Left cardiac atrium (tissue), 4 donors: ENCODE measurements at regions not wholly inside any gene's neighbourhood (a gene's known extent, or its start where the extent isn't known, plus 50 kb on each side); places are given as distances from the start of the nearest gene placed in this dataset.
"Not testable (repeated sequence)": the region's sequence is repeated elsewhere in the genome, so short reads cannot be mapped to it uniquely, and the experiment has no call there.

ENCODE experiments used
- ATAC-seq, 2 donors: fragments of 200-7000 bp; cut with Tn5 transposase; one replicate each; pipeline ENCODE4 v1.9.1; 2020; ENCODE audit warnings: mild to moderate bottlenecking in 2 of 2, moderate library complexity in 2 of 2
- DNase-seq: peaks from one replicate; pipeline ENCODE4 v3.0.0-alpha.2; 2020
- intact Hi-C, 2 donors: fragments of 100-400 bp; cut with DNase I; formaldehyde crosslinking; loops; one replicate each; pipeline versions ENCODE4 v1.14.1 to v1.15.1; 2022 to 2023
- donor health status: DM: no; HTN: yes; CAD: no.
- donor health status: DM: no; HTN: yes; CAD: no; lungs with severe emphysema.
- donor health status: DM: yes; HTN: yes; CAD: no.
- donor health status: Dilated cardiomyopathy.

DNA sequence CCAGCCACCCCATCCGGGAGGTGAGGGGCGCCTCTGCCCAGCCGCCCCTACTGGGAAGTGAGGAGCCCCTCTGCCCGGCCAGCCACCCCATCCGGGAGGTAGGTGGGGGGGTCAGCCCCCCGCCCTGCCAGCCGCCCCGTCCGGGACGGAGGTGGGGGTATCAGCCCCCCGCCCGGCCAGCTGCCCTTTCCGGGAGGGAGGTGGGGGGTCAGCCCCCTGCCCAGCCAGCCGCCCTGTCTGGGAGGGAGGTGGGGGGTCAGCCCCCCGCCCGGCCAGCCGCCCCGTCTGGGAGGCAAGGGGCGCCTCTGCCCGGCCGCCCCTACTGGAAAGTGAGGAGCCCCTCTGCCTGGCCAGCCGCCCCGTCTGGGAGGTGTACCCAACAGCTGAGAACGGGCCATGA, 299.4 kb upstream of the RORB start:
- intact Hi-C loops, ATAC-seq, DNase-seq: not testable (repeated sequence)

DNA sequence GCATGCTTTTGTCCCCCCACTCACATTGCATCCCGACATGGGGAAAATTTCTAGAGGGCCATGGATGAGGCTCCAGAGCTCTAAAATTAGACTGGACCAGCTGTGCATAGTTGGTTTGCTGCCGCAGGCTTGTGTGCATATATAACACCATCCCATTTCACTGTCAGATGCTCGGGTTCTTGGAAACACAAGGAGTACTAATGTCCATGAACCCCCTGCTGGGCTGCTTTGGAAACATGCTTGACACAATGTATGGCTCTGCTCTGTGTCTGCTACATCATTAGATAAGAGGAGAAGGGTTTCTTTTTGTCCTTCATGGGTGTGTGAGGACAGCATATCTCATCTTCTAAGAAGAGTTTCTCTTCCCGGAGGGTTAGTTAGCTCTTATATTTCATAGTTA, 292.1 kb upstream of the RORB start:
- DNase-seq (no peak), ATAC-seq (no peak)
- intact Hi-C loops, result no loop called here

DNA sequence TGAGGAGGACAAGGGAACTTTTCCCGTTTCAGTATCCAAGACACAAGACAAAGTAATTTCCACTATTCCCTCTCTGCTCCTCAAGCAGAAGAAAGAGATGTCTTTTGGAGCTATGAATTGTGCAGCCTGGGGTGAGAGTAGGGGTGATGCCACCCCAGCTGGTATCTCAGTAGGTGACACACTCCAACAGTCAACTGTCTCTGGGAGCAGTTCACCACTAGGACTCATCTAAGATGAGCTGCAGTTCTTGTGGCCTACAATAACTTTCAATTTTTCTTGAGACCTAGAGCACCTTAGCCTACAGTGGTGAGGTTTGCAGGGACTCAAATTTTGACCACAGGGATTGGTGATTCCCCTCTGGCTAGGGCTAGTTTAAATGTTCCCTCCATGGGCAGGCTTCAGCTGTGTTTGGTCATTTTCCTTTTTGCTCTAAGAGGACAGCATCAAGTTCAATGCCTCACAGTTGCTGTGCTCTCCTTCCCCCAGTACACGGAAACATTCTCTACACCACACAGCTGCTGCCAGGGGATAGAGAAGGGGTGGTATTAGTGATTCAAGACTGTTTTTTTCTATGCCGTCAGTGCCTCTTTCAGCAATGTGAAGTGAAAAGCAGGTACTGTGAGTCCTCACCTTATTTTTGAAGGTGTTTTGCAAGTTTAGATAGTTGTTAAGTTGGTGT, 278.6 kb upstream of the RORB start:
- intact Hi-C loops, result no loop called here
- ATAC-seq (no peak), DNase-seq (no peak)

DNA sequence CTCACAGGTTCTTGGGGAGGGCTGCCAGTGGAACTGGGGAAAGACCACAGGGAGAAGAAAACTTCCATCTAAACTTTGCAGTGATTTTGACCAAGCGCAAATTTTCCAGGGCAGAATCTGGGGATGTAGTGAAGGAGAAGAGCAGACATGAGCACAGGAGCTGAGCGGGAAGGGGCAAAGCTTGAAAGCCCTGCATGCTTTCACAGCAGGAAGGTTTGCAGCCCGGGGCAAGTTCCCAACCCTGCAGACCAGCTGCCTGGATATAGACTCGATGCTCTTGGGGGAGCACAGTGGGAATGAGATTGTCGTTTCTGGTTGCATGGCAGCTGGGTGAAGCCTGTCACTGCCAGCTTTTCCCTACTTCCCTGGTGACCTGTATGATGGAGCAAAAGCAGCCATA, 276.8 kb upstream of the RORB start:
- no peak for DNase-seq
- no peak for ATAC-seq
- intact Hi-C loops, result no loop called here

DNA sequence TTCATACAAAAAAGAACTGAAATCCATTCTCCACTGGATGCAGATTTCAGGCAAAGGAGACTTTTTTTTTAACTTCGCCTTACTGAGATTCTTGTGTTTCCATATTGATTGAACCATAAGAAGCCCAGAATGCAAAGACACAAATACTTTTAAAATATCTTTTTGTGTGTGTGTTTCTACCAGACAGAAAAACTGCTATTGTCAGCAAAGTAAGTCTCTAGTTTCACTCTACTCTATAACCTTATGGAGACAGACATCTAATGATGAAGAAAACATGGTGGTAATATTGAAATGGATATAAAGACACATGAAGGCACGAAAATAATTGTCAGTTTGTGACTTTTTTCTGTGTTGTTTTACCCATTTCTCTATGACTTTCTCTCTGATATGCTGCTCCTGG, 260.3 kb upstream of the RORB start:
- DNase-seq (no peak), ATAC-seq (no peak)
- intact Hi-C loops, result no loop called here

DNA sequence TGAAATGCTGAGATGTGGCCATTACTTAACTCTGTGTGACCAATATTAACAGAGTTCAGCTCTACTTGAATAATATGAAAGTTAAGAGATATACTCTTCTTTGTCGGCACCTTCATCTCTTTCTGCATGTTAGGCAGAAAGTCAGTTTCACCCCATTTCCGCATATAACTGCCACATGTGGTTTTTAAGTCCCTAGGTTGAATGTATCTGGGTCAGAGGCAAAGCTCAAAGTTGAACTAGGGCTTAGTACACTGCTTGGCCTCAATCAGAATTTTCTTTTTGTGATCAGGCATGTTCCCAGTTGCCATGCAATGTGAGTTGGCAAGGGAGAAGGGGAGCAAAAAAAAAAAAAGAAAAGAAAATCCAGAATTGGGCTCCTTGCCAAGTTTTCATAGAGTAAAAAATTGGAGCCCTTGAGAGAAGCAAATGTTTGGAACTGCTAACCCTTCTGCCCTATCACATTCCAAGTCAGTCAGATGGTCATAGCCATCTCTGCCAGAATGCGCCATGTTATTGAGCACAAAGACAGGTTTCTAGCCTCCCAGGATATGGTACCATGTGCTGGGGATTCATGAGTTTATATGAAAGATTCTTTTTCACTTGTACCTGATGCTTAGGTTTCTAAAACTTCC, 251.2 kb upstream of the RORB start:
- intact Hi-C loops, result no loop called here
- no peak for ATAC-seq
- DNase-seq, result no peak

DNA sequence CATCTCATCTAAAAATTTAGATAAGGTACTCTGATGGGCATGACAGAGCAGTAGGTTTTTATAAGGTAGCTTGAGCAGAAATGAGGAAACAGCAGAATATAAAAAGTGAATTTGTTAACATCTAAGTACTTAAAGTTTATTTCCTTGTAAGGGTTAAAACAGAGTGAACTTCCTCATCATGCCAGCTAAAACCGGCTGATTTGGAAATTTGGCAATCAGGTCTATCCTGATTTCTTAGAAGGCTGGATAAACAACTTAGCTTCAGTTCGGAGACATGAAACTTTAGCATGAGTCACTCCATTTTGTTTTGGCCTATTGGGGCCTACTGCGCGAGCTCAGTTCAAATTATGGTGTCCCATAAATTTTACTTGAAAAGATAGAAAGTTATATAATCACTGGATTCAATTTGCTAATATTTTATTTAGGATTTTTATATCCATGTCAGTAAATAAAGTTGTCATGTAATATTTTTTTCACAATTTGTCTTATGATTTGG, 241.6 kb upstream of the RORB start:
- intact Hi-C loops, result no loop called here
- ATAC-seq, result no peak

DNA sequence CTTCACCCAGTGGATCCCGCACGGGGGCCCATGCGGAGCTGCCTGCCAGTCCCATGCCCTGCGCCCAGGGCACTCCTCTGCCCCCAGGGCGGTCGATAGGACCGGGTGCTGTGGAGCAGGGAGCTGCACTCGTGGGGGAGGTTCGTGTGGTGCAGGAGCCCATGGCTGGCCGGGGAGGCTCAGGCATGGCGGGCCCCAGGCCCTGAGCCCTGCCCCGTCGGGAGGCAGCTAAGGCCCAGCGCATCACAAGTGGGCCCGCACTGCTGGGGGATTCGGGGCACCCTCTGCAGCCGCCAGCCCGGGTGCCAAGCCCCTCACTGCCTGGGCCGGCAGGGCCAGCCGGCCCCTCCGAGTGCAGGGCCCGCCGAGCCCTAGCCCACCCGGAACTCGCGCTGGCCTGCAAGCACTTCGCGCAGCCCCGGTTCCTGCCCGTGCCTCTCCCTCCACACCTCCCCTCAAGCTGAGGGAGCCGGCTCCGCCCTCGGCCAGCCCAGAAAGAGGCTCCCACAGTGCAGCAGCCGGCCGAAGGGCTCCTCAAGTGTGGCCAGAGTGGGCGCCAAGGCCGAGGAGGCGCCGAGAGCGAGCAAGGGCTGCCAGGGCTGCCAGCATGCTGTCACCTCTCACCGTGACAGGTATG, 221.1 kb upstream of the RORB start:
- no peak for ATAC-seq
- intact Hi-C loops, result no loop called here
- DNase-seq, result no peak

More for the DNA sequence above, 241.6 kb upstream of the RORB start:
- no peak for DNase-seq

DNA sequence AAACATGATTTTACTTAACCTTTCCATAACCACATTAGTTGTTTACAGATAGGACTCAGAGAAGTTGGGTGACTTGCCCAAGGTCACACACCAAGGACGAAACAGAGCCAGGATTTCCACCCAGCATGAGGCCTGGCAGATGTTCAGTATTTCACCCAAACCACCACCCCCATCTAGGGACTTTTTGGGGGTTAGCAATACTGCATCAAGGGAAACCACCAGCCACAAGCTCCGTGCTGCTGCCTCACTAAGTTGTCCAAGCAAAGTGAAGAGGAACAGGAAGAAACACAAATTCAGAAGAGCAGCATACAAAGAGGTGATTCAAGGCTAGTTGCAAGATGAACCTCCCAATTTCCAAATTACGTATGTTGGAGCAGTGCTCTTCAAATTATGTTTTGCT, 219.6 kb upstream of the RORB start:
- intact Hi-C loops, result no loop called here
- ATAC-seq, result no peak

DNA sequence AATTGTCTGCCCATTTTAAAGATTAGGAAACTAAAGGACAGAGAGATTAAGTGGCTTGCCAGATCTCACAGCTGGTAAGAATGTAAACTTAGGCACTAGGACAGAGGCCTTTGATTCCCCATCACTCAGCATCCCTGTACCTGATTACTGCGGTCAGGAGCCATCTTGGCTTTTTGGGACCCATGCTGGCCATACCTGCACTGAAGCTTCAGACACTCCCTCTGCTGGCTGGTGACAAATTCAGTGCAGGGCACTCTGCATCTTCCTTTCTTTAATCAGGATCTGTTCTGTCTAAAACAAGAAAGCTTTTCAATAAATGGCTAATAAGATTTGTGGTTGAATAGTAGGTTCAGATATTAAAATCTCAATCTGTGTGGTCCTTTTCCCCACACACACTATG, 215.5 kb upstream of the RORB start:
- intact Hi-C loops, result no loop called here
- ATAC-seq (no peak), DNase-seq (no peak)

More for the DNA sequence above, 219.6 kb upstream of the RORB start:
- DNase-seq, result no peak

DNA sequence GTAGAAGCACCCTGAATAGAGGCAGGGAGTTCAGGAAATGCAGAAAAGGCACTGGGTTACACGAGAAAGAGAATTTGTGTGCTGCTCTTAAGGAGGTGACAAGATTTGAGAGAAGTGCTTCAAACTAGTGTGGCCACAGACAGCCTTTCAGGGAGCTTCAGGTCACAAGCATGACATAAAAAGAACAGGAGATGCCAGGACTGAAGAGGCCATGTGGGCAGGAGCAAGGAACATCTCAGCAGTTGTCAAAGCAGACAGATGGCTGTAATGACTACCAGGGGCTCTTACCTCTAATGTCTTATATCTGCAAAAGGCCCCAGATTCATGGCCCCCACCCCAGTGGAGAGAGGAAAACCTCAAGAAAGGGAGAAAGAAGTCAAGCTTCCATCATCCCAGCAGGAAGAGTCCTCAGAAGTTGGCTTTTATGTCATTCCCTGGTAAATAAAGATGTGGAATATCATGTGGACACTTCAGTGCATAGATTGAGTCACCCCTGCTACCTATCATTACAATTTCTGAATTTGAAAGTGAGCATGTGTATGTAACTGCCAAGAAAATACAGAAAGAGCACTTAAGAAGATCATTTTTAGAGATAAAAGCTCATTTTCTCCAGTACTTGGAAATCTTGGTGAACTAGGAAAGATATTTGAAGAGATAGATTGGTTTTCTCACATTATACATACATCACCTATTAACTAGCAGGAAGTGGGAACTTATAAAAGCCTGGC, 214.4 kb upstream of the RORB start:
- DNase-seq, result no peak
- ATAC-seq, result no peak
- intact Hi-C loops, result no loop called here

DNA sequence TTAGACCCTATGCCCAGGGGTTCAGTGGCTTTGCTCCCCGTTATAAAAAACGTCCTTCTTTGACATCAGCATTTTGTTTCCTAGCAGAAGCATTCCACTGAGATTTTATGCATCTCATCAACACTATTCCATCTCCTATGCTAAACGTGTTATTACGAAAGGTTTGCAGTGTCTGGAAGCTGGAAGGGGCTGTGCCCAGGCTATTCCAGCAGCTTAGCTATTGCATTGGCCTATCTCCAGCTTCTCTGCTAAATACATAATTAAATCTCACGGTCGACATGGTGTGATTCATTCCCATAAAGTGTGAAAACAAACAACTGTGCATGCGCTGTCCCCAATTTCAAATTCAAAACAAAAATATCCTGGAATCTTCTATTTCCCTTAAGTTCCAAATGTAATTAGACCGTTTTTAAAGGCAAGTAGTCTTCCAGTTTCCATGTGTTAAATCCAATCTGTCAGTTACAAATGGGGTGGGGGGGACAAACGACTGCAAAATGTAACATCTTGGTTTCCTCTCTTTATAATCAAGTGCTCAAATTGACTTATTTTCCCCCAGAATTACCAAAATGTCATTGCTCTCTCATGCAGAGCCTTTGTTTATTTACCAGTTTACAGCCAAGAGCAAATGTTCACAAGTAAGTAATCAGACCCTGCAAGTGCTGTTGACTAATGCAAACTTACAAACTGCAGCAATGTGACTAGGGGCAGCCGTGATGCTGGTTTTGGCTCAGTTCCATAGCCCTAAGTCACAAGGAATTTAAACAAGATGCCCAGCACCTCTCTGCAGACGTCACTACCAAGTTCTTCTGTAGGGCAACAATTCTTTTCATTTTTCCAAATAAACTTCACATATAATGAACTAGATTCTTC, 212.3 kb upstream of the RORB start:
- ATAC-seq (no peak), DNase-seq (no peak)
- intact Hi-C loops, result no loop called here

DNA sequence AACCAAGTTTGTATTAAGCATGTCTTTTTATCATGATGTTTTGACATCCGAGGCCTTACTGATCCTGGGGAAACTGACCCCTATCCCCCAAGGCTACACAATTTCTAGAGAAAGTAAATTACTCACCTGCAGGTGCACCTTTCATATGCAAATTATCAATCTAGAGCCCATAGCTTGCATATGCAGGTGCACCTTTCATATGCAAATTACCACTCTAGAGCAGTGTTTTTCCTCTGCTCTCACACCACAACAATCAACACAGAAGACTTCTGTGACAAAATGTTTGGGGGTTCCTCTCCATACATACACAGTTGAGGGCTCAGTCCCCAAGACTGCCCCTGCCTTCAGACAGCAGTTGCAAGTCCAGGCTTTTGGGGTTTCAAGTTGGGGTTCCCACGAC, 203.7 kb upstream of the RORB start:
- no peak for DNase-seq
- intact Hi-C loops, result no loop called here
- no peak for ATAC-seq

DNA sequence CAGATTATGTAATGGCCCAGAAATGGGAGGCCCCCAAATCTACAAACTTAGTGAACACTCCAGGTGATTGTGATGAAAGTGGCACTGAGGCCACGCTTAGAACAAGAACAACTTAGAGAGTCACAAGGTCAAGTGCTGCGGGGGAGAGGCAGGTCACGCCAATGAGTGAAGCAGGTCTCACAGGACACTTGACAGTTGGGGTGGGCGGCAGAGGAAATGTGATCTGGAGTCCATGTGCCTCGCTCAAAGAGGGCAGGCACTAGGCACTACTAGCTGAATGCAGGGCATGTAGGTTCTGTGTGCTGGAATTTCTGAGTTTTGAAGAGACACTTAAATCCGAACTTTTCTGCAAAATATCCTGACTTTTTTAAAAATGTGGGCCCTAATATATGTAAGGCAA, 193.2 kb upstream of the RORB start:
- ATAC-seq (no peak), DNase-seq (no peak)
- intact Hi-C loops, result loop anchor here in 1 of 2 donors (10.0 kb wide), 1 partner anchor 341 kb away; no protein-coding TSS in a partner anchor

DNA sequence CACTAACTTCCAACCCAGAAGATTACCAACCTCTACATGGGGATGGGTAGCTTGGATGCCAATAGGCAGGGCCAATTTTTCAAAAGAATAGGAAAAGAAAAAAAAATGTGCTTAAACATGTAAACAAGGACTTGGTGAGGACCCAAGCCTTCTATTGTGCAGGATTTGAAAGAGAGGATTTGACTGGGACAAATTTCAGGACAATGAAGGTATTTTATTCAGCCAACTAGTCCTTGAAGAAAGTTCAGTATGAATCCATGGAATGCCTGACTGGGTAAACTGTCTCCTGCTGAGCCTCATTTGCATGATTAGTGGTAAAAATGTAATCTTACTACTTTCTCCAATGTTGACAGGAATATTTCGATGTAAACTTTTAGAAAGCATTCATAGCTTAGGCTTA, 192.5 kb upstream of the RORB start:
- intact Hi-C loops, result loop anchor here in 1 of 2 donors (10.0 kb wide), 1 partner anchor 340 kb away; no protein-coding TSS in a partner anchor
- ATAC-seq (no peak), DNase-seq (no peak)

DNA sequence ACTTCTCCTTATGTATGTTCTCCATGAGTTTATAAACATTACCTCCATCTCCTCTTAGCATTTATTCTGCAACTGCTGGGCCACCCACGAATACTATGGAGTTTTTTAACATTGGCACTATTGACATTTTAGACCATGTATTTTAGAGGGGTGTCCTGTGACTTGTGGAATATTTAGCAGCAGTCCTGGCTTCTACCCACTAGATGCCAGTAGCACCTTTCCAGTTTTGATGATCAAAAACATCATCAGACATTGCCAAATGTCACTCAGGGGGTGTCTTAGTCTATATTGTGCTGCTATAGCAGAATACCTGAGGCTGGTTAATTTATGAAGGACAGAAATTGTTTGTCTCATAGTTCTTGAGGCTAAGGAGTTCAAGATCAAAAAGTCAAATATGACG, 187.5 kb upstream of the RORB start:
- no peak for ATAC-seq
- no peak for DNase-seq
- intact Hi-C loops, result loop anchor here in 1 of 2 donors (5.0 to 10.0 kb wide), 2 partner anchors 263 to 335 kb away; no protein-coding TSS in a partner anchor

DNA sequence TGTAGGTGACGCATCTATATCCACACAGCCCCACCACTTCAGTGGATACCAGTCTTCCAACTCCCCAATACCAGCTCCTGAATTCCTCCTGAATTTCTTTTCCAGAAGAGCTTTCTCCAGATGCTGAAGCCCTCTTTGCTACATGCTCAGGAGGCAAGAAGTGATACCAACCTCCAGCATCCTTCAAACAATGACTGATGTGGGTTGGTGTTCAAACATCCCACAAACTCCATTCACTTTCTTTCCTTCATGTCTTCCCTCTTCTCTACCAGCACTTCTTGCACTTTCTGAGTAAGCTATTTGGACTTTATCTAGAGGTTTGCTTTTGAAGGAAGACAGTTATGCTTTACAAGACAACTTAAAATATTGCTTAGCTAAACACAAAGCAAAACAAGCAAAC, 179.9 kb upstream of the RORB start:
- DNase-seq, result no peak
- ATAC-seq, result no peak
- intact Hi-C loops, result no loop called here

DNA sequence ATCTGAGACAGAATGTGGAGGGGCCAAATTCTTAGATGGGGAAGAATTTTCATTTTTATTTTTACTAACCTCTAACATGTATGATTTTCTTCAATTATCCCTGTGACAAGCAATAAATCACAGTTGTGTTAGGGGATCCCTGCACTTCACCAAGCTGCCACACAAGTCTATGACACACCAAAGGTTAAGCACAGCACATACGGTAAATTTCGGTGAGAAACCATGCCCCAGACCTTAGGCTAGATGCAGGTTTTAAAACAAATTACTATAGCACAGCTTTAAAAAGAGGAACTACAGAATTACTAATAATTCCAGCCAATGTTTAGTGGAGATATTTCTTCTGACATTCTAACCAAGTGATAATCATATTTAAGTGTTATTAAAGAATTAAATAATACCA, 175.7 kb upstream of the RORB start:
- DNase-seq (no peak), ATAC-seq (no peak)
- intact Hi-C loops, result no loop called here
